RWPE2 (cell line): ENCODE measurements at regions not wholly inside any gene's neighbourhood (a gene's known extent, or its start where the extent isn't known, plus 50 kb on each side); places are given as distances from the start of the nearest gene placed in this dataset.

ENCODE experiments used
- ATAC-seq: fragments of 200-7000 bp; cut with Tn5 transposase; 3 replicates; pipeline ENCODE4 v1.9.1; 2021; ENCODE audit warnings: low read depth
- DNase-seq: peaks from one replicate; pipeline ENCODE4 v3.0.0-alpha.2; 2020; ENCODE audit warnings: low spot score
- H3K27ac ChIP-seq: fragments of 450-650 bp; 2 replicates; pipeline ENCODE4 v1.5.1; 2017; ENCODE audit warnings: mild to moderate bottlenecking; ENCODE audit not compliant: poor library complexity, severe bottlenecking
- H3K27me3 ChIP-seq: fragments of 250-450 bp; sonication (Bioruptor Pico); 2 replicates; pipeline ENCODE4 v1.5.1; 2021; ENCODE audit warnings: mild to moderate bottlenecking, moderate library complexity; ENCODE audit not compliant: insufficient read depth, poor library complexity, severe bottlenecking
- H3K36me3 ChIP-seq: fragments of 250-450 bp; sonication (Bioruptor Pico); 2 replicates; pipeline ENCODE4 v1.5.1; 2020; ENCODE audit warnings: low read depth, mild to moderate bottlenecking, moderate library complexity
- H3K4me1 ChIP-seq: fragments of 250-450 bp; sonication (Bioruptor Pico); 2 replicates; pipeline ENCODE4 v1.5.1; 2021; ENCODE audit warnings: mild to moderate bottlenecking, moderate library complexity; ENCODE audit not compliant: insufficient read depth, poor library complexity, severe bottlenecking
- H3K4me3 ChIP-seq: fragments of 250-450 bp; sonication (Bioruptor Pico); 2 replicates; pipeline ENCODE4 v1.5.1; 2021; ENCODE audit warnings: mild to moderate bottlenecking, moderate library complexity; ENCODE audit not compliant: severe bottlenecking
- H3K9me3 ChIP-seq: fragments of 250-450 bp; sonication (Bioruptor Pico); 2 replicates; pipeline ENCODE4 v1.5.1; 2021; ENCODE audit warnings: mild to moderate bottlenecking, moderate library complexity; ENCODE audit not compliant: severe bottlenecking
- CTCF ChIP-seq: fragments of 450-650 bp; IDR thresholded peaks from one replicate; pipeline ENCODE4 v1.5.1; 2017; ENCODE audit warnings: mild to moderate bottlenecking, moderate library complexity; ENCODE audit not compliant: poor library complexity, severe bottlenecking

- no peak for TF ChIP-seq CTCF
- Histone ChIP-seq H3K27me3 (no peaks in the 10 kb centered on the region), H3K9me3 (no peaks in the 10 kb centered on the region), H3K27ac (no peak overlapping the region), H3K36me3 (no peaks in the 10 kb centered on the region), H3K4me1 (no peaks in the 10 kb centered on the region), H3K4me3 (no peak overlapping the region)
- ATAC-seq: no peak
- no peak for DNase-seq
These were observed 245.2 kb downstream of the MN1 start for GRCh38 chr22:27556371-27556770.

GRCh38 chr22:27557286-27558008 is 244.1 kb downstream of the MN1 start:
- no peaks in the 10 kb centered on the region for H3K27me3 ChIP-seq
- no peak for TF ChIP-seq CTCF
- DNase-seq: no peak
- no peaks in the 10 kb centered on the region for H3K36me3 ChIP-seq
- no peak overlapping the region for H3K4me3 ChIP-seq
- no peak overlapping the region for H3K27ac ChIP-seq
- H3K9me3 ChIP-seq: no peaks in the 10 kb centered on the region
- no peaks in the 10 kb centered on the region for H3K4me1 ChIP-seq
- ATAC-seq: no peak

GRCh38 chr22:27558658-27559371 is 242.7 kb downstream of the MN1 start:
- DNase-seq (no peak), ATAC-seq (no peak)
- no peaks in the 10 kb centered on the region for H3K36me3 ChIP-seq
- no peak for TF ChIP-seq CTCF
- H3K9me3 ChIP-seq: no peaks in the 10 kb centered on the region
- H3K4me1 ChIP-seq: no peaks in the 10 kb centered on the region
- no peak overlapping the region for H3K4me3 ChIP-seq
- no peak overlapping the region for H3K27ac ChIP-seq
- no peaks in the 10 kb centered on the region for H3K27me3 ChIP-seq

GRCh38 chr22:27560781-27561180 is 240.8 kb downstream of the MN1 start:
- DNase-seq (no peak), ATAC-seq (no peak)
- no peak for TF ChIP-seq CTCF
- no peak overlapping the region for H3K27ac ChIP-seq
- no peak overlapping the region for H3K4me3 ChIP-seq
- no peaks in the 10 kb centered on the region for H3K27me3 ChIP-seq
- H3K36me3 ChIP-seq: no peaks in the 10 kb centered on the region
- H3K4me1 ChIP-seq: no peaks in the 10 kb centered on the region
- no peaks in the 10 kb centered on the region for H3K9me3 ChIP-seq
